GM19025 (cell line): ENCODE measurements at regions not wholly inside any gene's neighbourhood (a gene's known extent, or its start where the extent isn't known, plus 50 kb on each side); places are given as distances from the start of the nearest gene placed in this dataset.

Experiments
- ATAC-seq: cut with Tn5 transposase; IDR thresholded peaks from one replicate; pipeline ENCODE4 v1.9.1; 2021; ENCODE audit warnings: mild to moderate bottlenecking, low read depth, moderate library complexity; ENCODE audit not compliant: unreplicated experiment

DNA sequence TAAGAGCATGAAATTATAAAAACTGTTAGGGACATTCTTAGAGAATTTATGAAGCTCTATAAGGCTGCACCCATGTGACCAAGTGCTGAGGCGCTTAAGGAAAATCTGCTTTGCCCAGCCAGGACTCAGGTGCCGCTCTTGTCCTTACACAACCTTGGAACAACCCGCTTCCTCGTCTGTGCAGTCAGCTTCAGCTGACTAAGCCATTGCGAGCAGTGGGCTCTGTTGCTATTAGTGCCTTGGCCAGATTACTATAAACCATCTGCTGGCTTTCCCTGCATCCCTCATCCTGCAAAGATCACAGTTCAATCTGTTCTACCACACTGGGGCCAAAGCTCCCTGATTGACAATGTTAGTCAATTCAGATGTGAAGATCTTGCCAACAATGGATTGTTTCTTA lies 89.1 kb upstream of the E2F3 start:
- ATAC-seq, result no peak

DNA sequence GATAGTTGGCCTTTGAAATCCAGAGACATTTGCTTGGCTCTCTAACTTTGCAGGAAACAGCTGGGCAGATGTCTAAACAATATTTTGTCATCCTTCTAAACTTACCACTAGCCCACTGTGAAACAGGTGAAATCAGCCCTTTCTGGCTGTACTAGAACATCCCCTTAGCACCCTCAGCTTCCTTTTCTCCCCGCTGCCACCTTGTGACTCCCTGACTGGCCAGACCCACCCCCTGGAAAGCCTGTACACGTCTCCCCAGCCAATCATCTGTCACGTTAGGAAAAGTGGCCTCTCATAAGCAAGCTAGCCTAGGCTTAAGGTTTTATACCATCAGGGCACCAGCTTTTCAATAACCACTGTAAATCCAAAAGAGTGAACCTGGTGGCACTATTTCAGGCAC lies 88.6 kb upstream of the E2F3 start:
- no peak for ATAC-seq

DNA sequence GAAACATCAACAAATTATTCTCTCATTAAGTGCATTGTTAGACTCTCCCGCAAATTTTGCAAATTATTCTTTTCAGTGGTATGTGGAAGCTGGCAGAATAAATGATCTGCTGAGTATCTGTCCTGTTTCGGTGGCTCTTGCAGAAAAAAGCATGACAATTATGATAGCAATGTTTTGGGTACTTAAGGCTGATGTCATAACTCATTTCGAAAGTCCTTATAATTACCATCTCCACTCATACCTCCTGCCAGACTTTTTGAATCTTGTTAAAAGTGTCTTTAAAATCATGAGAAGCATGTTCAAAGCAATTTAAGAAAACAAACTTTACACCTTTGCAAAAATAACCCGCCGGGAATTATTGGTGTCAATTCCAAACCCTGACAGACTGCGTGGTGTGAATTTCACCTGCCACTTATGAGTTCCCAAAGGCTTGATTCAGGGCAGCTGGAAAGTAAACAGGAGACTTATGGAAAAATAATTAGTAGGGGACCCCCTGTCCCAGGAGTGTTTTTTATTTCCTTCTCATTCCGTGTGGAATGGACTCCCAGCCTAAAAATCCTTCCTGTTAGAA lies 87.6 kb upstream of the E2F3 start:
- no peak for ATAC-seq

DNA sequence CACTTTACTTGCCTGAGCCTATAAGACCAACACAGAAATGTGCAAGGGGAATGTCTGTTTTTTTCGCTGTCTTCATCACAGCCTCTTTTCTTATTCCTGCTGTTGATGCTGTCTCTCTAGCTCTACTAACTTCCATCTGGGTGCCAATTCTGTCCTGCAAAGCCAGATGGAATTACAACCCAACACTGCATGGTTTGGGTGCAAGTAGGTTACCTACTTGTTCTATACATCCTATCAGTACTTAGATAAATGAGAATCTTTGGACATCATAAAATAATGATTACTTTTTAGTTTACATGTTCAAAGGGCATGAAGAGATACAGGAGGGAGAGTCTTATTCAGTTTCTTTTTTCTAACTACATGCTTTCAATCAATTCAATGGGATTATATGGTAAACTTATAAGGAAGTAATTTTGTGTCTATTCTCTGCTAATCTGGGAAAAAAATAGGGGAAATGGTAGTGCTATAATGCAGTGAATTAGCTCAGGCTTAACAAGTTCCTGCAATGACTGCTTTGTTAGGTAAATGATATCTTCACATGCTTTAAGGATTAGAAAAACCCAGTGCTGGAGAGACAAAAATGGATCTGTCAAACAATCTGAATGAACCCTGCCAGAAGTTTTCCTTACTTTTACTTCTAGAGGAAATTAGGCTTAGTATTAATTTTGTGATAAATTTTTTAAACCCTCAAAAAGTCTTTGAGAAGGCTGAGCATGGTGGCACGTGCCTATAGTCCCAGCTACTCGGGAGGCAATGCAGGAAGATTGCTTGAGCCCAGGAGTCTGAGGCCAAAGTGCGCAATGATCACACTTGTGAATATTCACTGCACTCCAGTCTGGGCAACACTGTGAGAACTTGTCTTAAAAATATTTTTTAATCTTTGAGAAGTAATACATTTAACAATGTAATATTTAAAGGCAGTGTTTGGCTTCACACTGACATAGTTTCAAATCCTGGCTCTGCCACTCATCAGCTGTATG lies 86.5 kb upstream of the E2F3 start:
- no peak for ATAC-seq

DNA sequence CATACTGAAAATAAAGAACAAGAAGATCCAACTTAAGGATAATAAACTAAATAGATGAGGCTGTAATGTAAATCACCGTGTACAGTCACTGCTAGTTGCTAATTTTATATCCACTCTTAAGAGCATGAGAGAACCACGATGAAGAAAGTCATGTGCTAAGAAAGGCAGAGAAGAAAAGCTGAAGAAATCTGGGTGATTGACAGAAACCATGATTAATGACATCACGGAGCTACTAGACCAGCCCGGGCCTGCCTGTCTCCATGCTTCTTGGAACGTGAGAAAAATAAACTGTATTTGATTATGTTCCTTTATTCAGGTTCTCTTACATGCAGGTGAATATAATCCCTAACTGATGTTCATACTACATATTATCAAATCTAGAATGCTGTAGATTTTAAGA lies 84.2 kb upstream of the E2F3 start:
- no peak for ATAC-seq

DNA sequence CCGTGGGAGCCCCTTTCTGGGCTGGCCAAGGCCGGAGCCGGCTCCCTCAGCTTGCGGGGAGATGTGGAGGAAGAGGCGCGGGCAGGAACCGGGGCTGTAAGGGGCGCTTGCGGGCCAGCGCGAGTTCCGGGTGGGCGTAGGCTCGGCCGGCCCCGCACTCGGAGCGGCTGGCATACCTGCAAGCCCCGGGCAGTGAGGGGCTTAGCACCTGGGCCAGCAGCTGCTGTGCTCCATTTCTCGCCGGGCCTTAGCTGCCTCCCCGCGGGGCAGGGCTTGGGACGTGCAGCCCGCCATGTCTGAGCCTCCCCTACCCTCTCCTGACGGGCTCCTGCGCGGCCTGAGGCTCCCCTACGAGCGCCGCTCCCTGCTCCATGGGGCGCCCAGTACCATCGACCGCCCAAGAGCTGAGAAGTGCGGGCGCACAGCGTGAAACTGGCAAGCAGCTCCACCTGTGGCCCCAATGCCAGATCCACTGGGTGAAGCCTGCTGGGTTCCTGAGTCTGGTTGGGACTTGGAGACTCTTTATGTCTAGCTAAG lies 82.8 kb upstream of the E2F3 start:
- ATAC-seq, result no peak

DNA sequence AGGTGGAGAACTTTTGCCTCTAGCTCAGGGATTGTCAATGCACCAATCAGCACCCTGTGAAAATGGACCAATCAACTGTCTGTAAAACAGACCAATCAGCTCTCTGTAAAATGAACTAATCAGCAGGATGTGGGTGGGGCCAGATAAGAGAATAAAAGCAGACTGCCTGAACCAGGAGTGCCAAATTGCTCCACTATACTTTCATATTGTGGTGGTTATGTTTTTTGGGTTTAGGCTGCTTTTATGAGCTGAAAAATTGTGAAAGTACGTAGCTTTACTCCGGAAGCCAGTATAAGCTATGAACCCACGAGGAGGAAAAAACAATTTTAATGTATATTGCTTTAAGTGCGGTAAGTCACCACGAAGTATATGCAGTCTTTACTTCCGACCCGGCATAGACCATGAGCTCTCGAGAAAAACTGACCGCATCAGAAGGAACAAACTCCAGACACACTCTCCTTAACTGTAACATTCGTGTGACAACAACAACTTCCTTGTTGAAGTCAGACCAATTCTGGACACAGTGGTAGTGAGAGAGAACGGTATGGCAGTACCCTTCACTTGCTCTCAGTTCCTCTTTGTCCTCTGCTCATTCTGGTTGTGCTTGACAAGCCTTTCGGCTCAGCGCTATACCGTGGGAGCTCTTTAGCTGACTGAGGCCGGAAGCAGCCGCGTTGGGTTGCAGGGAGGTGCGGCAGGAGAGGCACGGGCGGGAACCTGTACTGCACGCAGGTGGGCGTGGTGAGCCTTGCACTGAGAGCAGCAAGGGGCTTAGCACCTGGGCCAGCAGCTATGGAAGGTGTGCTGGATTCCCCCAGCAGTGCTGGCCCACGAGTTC lies 81.9 kb upstream of the E2F3 start:
- peak; percentile 99 for ATAC-seq

DNA sequence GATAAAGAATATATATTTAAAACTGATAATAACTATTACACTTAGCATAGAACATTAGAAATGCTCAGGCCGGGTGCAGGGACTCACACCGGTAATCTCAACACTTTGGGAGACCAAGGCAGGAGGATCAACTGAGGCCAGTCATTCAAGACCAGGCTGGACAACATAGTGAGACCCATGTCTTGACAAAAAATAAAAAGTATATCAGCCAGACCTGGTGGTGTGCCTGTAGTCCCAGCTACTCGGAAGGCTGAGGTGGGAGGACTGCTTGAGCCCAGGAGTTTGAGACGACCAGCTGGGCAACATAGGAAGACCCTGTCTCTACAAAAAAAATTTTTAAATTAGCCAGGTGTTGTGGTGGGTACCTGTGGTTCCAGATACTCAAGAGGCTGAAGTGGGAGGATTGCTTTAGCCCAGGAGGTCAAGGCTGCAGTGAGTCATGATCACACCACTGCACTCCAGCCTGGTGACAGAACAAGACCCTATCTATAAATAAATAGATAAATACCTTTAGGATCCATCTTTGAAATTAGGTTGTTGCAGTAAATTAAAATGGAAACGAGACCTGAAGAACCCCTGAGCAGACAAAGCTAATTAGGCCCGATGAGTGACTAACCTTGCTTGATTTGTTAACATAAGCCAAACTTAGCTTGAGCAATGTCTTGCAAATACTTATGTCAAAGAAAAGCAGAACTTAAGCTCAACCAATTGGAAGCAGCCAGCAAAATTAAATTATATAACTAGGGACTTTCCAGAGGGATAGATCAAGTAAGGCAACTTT lies 75.8 kb upstream of the E2F3 start:
- ATAC-seq, result no peak

DNA sequence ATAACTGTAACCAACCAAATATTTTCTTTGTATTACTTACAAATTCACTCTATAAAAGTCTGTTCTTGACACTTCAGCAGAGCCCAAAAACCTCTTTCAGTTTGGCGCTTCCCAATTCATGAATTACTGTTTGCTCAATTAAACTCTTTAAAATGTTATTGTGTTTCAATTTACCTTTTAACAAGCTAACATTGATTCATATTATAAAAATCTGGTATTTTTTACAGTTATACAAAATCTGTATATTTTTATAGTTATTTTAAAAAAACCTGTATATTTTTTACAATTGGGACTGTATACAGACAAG lies 75.3 kb upstream of the E2F3 start:
- ATAC-seq, result no peak

DNA sequence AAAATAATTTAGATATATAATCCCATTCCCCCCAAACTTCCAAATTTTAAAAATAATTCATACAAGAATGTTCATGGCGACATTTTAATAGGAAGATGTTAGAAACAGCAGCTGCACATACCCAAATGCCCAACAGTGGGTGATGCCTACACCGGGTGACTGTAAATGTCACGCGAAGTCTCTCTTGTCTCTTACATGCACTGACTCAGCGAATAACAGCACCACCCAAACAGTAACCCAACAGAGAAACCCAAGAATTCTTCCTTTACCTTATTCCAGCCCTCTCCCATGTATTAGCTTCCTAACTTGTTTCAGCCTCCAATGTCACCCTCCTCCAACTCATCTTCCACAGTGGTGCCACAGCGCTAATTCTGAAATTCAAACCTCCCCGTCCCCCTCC lies 74.5 kb upstream of the E2F3 start:
- no peak for ATAC-seq

DNA sequence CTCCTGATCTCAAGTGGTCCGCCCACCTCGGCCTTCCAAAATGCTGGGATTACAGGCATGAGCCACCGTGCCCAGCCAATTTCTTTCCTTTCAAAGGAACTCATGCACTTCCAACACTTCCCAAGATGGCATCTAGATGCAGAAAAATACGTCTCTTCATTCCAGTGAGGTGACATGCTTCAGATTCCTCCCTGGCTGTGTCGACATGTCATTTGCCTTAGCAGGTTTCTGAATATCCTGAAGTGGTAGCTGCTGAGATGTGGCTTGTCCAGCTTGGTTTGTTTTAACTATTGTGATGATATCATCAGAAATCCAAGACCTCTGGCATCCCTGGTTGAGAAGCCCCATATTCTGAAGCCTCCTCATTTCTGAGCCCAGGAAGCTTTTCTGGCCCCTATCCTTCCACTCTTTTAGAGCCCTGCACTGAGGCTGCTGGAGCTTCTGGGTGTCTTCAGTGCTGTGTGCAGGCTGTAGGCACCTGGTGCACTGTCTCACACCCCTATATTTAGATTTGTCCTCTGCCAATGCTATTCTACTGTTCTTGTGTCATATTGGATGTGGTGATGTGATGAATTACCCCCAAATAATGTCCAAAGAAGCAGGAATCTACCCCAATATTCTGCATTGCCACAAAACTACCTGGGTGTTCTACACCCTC lies 73.3 kb upstream of the E2F3 start:
- no peak for ATAC-seq

DNA sequence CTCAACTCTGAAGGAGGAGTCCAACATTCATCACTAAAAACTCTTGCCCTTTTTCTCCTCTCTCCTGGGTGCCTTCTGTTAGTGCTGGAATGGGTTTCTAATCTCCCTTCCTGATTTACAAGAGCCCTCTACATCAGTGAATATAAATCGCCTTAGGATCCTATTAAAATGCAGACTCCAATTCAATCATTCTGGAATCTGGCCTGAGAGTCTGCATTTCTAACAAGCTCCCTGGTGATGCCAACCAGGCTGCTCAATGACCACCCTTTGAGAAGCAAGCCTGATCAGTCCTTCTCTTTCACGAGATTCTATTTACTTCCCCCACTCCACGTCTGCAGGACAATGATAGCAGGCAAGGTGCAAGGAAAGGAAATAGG lies 72.8 kb upstream of the E2F3 start:
- no peak for ATAC-seq

DNA sequence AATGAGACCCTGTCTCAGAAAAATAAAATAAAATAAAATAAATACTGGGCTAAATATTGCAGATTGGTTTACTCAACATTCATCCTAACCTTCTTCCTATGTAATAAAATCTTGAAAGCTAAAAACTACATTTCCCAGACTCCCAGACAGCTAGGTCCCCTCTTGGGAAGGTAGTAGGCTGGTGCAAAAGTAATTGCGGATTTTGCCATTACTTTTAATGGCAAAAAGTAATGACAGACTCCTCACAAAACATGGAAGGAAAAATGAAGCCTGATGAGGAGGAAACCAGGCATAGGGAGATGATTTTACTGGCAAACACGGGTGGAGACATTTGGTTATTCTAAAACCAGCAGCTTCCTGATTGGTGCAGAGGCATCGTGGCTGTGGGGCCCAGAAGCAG lies 70.6 kb upstream of the E2F3 start:
- ATAC-seq, result no peak

DNA sequence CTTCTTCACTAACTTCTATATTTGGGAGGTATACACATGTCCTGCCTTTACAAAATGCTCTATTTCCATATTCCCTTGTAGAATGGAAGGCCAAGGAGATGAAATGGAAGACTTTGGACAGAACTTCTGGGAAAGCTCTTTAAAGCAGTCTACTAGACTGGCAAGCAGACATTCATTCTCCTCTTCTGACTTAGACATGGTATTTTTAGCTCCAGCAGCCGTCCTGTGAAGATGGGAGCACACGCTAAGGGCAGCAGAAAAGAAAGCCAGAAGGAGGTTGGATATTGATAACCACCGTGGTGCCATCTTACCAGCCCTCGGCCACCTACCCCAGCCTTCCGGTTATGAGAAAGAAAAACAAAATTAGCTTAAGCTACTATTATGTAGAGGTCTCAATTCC lies 70.1 kb upstream of the E2F3 start:
- no peak for ATAC-seq

DNA sequence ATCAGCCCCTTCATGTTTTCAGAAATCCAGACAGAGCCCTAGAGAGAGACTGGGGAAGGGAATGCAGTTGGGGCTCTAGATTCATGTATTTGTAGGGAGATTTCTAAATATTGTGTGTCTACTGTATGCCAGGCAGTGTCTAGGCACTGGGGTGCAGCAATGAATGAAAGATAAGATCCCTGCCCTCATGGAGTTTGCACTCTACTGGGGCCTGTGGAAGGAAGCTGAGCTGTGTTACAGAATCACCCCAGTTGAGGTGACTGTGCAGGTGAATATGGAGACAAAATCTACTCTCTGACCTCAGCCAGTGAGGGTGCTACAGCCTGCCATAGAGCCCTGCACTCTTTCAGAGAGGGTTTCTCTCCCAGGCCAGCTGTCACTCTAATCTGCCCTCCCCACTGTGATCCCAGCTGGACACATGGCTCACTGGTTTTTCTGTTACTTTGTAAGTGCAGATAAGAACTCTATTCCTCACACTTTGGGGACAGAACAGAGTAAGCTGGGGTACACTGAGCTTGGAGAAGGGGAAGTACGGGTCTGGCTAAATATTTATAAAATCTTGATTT lies 69.2 kb upstream of the E2F3 start:
- ATAC-seq, result no peak

DNA sequence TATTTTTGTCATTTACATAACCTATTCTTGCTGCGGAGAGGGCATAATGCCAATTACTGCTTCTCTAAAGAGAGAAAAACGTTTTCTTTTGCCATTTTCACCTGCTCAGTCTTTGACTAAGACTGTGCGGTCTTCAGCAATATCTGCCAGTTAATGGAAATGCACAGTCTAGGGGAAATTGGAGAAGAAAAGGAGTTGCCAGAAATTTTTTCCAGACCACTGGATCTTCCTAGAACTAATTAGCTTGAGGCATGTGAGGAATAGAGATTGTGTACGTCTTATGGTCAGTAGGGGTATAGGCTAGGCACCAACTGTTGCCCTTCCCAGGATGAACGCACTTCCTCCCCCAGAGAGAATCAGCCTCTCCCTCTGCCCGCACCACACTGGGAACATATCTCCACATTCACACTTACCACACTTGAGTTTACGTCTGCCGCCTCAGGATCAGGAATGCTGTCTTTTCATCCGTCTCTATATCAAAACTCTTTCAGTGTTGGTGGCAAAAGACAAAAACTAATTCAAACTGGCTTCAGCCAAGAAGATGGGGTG lies 67.9 kb upstream of the E2F3 start:
- ATAC-seq, result no peak

DNA sequence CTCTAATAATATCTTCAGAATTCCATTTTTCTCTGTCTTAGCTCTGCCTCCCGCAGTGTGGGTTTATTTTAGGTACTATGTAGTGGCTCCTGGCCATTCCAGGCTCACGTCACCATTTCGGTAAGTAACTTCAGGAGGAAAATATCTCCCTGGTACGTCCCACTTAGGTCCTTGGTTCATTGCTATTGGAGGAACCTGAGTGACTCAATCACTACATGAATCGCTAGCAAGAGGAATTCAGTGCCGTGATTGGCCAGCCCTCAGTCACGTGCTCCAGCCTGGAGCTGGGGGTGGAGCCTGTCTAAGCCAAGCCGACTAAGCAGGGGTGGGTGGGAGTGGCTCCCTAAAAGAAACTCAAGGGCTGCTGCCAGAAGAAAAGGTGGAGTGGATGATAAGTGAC lies 67.3 kb upstream of the E2F3 start:
- no peak for ATAC-seq

DNA sequence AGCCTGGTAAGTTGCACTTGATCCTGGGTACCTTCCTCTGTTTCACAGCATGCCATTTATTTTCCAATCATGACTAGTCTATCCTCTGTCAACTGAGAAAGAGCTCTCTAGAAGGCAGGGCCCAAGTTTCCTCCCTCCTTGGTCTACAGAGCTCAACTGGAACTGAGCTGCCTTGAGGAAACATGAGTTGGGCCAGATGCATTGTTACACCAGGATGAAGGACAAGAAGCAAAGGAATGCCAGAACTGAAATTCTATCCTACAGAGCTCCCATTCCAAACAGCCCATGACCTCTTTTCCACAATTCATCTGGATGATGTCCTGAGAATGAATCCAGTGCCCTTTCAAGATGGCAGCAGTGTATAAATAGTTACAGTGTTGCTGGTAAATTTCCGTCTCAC lies 66.7 kb upstream of the E2F3 start:
- ATAC-seq, result no peak

DNA sequence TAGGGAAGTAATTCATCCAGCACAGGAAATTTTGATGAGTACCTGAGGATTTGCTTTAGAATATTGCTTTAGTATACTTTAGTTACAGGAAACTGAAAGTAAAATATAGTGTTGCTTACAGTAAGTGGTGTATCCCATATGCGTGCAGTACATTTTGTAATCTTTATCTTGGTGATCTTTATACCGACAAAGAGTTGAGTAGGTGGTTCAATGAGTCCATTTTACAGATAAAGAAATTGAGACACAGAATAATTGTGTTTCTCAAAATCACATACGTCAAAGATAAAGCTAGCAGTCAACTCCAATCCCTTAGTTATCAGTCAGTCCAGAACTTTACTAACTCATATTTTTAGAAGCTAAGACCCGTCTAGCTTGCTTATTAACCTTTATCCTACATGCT lies 65.8 kb upstream of the E2F3 start:
- no peak for ATAC-seq
